Activated T-cell treated with anti-CD3 and anti-CD28 coated beads for 24 hours (primary cell): ENCODE measurements at regions not wholly inside any gene's neighbourhood (a gene's known extent, or its start where the extent isn't known, plus 50 kb on each side); places are given as distances from the start of the nearest gene placed in this dataset.
"Not testable (repeated sequence)": the region's sequence is repeated elsewhere in the genome, so short reads cannot be mapped to it uniquely, and the experiment has no call there.

ENCODE experiments used
- DNase-seq: peaks from one replicate; pipeline ENCODE4 v3.0.0-alpha.2; 2020; ENCODE audit warnings: low read depth

DNA sequence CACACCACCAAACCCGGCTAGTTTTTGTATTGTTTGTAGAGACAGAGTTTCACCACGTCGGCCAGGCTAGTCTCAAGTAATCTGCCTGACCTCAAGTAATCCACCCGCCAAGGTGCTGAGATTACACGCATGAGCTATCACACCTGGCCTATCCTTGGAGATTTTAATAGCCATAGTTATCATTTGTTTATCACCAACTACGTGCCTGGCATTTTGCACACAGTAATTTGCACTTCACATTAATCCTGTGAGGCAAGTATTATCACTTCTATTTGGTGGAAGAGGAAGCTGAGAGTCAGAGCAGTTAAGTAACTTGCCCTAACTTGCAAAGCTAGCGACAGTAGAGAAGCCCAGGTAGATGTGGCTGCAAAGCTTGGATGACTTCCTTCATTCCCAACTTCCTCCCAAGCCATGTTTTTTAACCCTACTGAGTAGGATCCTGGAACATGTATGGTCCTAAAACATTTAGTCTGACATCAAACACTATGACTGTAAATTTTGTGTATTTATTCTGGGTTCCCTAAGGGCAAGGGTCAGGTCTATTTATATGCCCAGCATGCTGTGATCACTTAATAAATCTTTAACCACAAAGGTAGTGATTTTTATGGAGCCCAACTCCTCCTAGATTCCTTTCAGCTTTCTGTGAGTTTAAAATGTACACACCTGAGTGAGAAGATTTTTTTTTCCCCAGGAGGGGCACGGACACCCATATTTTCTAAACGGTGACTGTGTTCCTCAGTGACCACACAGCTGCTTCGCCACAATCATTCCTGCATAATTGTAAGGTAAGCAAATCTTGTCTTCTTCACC, 100.2 kb upstream of the RAI14 start:
- no peak for DNase-seq

DNA sequence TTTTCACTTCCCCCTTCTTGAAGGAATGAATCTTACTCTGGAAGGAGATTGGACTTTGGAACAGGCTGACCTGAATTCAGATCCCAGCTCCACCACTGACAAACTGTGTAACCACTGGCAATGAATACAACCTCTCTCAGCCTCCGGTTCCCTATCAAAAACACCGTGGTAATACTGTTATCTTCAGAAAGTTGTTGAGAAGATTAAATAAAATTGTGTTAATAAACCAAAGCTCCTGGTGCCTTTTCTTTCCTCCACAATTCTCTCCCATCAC, 99.7 kb upstream of the RAI14 start:
- DNase-seq = no peak

DNA sequence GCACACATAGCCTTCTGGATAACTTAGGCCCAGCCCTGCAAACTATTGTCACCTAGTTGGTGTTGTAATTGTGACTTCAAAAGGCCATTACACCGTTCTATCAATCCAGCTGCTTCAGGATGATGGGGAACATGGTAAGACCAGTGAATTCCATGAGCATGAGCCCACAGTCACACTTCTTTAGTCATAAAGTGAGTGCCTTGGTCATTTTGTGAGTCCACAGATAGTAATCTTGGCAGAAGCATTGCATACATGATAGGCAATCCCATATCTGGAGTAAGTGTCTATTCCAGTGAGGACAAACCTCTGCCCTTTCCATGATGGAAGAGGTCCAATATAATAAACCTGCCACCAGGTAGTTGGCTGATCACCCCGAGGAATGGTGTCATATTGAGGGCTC, 94.5 kb upstream of the RAI14 start:
- not testable (repeated sequence) for DNase-seq

DNA sequence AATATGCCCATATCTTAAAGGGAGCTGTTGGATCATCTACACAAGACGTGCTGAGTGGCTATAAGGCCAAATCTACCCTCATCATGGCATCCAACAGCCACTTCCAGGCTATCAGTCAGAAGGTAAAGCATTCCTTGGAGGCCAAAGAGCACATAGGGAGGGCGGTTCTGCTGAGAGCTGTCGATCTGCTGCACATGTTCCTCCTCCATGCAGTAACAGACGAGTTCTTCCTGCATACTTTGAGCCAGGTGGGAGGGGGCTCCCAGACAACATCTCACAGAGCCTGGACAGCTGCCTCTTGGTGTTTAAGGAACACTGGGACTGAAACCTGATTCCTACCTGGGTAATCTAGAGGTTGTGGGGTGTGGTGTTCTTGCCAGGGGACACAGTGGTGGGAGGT, 93.3 kb upstream of the RAI14 start:
- no peak for DNase-seq

DNA sequence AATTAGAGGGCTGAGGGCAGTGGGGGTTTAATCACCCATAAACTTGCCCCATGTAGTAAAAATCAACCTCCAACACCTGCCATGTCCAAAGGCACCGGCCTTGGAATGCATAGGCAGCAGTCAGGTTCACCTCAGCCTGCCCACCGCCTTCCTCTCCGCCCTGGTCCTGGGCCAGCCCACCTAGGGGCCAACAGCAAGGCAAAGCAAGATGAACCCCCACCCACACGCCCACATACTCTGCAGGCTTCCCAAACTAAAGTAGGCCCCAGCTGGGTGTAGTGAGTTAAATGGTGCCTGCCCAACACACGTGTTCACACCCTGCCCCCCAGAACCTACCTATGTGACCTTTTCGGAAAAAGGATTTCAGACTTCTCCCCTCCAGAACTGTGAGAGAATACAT, 92.9 kb upstream of the RAI14 start:
- DNase-seq = no peak

DNA sequence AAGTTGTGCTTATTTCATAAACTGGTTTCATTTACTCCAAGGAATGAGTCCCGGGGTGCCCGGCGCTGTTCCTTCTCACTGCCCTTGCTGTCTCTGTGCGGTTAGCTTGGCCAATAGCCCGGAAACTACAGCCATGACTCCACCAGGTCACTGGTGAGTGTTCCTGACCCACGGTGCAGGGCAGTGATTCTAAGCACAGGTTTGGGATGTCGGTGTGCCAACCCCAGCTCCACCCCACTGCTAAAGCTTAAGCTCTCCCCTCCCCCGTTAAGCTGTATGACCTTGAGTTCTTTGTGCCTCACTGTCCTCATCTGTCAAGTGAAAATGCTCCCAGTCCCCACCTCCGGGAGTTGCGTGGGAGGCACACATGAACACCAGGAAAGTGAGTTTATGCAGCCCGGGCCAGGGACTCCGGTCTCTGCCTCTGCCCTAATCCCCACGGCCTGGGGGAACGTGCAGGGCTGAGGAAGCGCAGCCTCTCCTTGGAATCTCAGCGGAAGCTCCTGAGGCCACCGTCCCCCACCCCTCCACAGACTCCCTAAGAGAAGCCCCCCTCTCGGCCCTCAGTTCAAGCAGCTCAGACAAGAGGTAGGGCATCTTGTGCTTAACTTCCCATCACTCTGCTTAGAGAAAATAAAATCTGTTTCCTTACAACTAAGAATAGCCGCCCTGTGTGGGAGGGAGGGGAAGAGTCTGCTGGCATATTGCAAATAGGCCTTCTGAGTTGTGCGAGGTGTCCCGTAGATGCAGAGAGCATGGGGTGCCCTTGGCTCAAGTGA, 92.0 kb upstream of the RAI14 start:
- DNase-seq = no peak

DNA sequence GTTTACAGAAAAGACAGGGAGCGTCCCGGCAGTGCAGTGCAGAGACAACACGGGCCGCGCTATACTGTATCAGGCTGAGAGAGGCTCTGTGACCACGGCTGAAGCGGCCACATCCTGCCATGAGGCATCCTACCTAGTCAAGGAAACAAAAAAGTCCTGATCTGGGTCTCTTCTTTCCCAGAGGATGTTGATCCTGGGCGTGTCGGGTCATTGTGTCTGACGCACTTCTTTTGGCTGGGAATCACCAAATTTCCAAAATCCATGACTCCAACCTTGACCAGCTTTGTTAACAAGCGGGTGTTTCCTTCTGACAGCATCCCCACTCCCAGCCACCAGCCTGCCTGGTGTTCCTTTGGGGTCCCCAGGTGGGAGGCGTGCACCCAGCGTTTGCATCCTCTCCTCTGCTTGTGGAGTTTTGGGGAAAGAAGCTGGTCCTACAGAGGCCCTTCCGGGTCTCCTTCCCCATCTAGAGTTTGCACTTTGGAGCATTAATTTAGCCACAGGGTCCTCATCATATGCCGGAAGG, 91.4 kb upstream of the RAI14 start:
- DNase-seq = no peak

DNA sequence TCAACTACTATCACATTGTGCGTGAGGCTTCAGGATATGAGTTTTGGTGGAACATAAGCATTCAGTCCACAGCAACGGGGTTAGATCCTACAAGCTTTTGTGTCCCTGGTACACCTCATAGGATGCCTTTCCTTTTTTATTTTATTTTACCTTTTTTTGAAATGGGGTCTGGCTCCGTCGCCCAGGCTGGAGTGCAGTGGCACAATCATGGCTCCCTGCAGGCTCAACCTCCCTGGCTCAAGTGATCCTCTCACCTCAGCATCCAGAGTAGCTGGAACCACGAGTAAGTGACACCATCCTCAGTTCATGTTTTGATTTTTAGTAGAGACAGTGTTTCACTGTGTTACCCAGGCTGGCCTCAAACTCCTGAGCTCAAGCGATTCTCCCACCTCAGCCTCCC, 86.0 kb upstream of the RAI14 start:
- DNase-seq = no peak

DNA sequence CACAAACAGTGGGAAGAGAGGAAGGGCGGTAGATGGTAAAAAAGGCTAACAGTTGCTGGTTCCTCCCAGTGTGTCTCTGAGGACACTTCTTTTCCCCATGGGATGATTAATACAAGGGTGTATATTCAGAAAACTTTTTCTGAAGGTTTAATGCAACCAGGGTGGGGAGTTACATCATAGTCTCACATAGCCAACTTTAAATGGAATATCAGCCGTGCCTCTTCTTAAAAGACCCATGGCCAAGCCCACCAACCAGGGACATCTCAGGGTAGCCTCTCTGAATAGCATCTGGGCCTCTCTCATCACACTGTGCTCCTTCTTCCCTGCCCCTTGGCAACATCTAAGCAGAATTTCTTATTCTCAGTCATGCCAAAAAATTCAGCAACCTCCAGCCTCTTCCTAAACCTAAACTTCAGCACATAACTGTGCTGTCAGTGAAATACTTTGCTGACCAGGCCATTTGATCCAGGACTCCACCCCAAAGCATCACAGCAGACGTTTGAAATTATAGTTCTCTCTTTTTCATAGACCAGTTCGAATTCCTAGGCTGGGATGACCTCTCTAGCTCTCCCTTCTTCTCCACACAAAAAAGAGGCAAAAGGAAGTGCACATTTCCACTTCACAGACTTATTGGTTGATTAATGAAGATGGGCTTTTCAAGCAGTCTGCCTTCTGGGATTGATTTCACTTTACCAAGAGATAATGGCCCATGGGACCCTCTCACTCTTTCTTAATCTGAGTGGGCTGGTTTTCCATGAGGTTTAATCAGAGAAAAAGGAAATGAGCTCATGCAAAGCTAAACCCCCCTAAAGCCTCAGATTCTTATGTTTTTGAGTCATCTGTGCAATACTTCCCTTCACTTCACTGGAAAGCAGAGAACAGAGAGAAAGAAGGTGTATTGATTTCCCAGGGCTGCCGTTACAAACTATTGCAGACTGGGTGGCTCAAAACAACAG, 85.1 kb upstream of the RAI14 start:
- no peak for DNase-seq

DNA sequence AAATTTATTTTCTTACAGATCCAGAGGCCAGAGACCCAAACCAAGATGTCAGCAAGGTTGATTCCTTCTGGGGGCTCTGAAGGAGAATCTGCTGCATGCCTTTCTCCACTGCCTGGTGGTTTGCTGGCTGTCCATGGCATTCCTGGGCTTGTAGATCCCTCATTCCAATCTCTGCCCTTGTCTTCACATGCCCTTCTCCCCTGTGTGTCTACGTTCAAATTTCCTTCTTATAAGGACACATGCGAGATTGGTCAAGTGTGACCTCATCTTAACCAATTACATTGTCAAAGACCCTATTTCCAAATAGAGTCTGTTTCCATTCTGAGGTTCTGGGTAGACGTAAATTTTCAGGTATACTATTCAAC, 84.5 kb upstream of the RAI14 start:
- DNase-seq = no peak

DNA sequence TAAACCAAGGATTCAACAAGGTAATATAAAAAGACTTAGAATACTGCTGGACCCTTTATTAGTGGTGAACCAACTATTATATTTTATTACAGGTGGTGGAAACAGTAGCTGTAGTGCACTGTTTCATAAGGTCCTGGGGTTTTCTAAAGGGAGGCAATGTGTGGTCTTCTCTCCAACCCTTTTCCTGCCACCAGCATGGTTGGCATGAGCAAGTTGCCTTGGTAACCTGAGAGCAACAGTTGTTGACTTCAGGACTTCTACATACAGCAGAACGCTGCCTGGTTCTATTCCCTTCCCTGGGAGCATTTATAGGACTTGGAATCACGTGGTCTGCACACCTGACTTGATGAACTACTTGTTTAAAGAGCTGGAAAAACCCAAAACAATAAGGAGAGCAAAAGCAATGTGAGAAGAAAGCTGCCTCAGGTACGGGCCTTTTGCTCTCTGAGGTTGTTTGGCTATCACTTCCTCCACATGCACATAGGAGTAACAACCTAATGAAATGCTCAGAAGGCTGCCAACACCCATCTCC, 81.1 kb upstream of the RAI14 start:
- DNase-seq = no peak

DNA sequence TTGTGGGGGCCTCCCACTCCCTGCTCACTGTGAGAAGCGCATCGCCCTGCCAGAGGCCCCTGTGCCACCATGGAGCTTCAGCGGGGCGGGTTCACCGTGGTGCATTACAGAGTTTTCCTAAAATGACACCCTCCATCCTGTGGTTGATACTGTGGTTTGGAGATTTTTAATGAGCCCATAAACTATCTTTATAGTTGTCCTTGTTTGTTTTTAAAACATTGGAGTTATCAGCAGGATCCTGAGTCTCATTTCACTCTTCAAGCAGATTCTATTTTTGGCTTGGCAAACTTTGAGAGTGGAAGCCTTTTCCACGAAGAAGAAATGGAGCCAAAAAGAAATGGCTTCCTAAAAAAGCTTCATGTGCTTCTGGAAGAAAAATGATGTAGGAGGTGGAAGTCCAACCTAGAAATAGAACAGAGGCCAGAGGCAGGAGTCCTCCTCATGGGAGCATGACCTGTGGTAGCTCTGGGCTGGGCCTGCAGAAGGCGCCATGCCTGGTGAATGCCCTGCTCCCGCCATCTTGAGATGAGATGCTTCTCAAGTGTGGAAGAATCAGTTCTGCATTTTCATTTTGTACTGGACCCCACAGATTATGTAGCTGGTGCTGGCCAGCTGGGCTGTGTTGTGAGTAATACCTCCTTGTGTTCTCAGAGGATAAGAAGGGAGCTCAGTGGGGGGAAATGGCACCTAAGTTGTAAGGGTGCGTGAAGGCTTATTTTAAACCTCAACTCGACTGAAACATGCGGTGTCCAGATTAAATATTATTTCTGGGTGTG, 79.0 kb upstream of the RAI14 start:
- no peak for DNase-seq

DNA sequence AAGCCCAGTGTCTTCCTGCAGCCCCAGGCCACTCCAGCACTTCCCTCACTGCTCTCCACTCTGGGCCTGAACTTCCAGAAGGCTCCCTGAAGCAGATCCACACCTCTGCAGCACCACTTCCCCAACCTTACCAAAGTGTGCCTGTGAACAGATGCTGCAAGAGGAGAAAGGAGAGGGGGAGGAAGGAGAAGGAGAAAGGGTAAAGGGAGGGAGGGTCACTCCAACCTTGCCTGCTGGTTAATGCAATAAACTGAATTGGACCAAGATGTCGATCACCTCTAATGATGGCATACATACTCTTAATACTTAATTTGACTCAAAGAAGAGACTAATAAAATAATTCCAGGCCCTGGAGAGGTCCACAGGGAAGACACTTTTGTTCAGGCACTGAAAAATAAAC, 77.2 kb upstream of the RAI14 start:
- no peak for DNase-seq

DNA sequence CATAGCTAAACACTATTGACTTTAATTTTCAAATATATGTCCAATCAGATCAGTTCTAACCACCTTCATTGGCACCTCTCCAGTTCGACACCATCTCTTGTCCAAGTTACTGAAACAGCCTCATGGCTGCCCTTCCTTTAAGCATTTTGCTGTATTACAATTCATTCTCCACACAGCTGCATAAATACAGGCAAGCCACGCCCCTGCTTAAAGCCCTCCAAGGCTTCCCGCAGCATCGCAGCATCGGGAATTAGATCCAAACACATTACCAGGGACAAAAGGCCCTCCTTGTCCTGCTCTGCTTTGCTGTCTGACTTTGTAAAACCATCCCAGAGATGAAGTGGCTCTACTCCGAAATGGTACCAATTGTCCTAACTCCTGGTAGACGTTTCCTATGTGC, 75.1 kb upstream of the RAI14 start:
- DNase-seq = no peak

DNA sequence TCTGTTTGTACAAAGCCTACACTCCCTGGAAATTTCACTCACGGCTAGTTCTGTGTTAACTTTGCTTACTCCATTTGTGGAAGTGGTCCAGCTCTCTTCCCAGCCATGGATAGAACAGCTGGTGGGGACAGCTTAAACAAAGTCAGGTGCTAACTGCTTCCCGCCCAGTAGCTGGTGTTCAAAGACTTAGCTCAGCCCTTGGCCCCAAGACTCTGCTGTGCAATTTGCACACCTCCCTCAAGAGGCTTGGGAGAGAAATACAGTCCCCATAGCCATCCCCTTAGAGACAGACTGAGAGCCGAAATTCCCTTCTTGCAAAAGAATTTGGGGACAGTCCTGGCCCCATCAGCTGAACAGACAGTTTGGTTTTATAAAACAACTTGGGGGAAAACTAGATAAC, 73.8 kb upstream of the RAI14 start:
- no peak for DNase-seq

DNA sequence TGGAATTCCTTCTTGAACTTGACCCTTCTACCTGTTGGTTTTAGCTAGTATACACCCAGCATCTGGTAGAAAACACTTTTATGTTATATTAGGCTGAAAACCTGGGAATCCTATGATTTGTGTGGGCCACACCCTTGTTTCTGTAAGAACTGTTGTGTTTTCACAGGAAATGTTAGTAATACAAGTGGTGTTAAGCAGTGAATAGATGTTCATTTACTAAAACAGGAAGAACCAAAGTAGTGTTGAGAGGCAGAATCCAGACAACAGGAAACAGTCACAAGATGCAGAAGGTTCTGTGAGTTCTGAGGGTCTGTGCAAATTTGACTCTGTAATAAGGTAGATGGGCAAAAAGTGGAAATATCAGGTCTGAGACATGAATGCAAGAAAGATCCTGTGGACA, 73.0 kb upstream of the RAI14 start:
- no peak for DNase-seq

DNA sequence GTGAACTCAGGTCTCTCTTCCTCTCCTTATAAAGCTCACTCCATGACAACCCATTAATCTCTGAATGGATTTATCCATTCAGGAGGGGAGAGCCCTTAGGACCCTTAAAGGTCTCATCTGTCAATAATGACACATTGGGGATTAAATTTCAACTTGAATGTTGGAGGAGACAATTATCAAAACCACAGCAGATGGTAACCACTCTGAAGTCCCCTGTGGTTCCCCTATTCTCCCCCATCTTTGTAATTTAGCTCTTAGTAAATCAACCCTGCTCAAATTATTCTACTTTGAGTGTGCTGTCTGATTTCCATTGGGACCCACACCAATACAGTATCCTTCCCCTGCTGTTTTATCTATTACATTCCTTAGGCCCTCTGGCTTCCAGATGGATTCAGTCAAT, 72.0 kb upstream of the RAI14 start:
- no peak for DNase-seq

DNA sequence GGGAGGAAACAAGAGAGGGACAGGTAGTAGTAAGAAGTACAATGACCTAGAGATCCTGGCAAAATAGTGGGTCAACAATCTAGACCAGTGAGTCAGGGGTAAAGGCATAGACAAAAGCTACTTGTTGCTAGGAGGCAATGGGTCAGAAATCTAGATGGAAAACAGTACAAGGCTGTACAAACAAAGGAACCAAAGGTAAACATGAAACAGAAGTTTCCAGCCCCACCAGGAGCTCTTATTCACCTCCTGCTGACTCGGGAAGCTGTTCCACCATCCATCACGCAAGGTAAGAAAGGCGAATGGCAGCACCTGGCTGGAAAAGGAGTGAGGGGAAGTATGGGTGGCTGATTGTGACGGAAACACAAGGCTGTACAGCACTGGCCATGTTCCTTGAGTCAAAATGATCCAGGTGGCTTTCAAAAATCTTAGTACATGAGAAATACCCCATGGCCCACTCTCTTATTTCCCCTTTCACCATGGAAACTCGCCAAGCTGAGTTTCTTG, 70.5 kb upstream of the RAI14 start:
- no peak for DNase-seq

DNA sequence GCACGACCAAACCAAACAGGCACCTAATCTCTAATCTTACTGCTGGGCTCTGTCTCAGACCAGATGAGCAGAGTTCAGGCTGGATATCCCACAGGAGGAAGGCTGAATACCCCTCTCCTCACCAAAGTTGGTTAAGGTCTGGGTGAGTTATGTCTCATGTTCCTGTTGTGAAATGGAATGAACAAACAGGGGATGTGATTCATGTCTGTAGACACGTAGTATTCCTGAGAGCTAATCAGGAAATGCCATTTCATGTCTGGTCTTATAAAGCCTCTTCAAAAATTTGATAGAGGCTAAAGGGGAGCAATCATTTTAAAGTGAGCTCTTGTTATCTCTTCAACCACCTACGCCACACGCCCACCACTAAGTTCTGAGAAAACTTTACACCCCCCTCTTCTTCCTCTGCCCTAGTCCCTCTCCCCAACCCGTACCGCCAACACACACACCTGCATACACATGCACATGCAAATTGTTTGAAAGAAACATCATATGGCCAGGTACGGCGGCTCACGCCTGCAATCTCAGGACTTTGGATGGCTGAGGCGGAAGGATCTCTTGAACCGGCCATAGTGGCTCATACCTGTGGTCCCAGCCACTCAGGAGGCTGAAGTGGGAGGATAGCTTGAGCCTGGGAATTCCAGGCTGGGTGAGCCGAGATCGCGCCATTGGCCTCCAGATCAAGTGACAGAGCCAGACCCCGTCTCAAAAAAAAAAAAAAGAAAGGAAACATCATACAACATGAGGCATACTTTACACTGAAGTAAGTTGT, 69.8 kb upstream of the RAI14 start:
- no peak for DNase-seq
